ENCODE measurements at regions not wholly inside any gene's neighbourhood (a gene's known extent, or its start where the extent isn't known, plus 50 kb on each side); places are given as distances from the start of the nearest gene placed in this dataset.
A peak's percentile ranks its signal among the peaks of the same experiment; 100 is the strongest.

DNA sequence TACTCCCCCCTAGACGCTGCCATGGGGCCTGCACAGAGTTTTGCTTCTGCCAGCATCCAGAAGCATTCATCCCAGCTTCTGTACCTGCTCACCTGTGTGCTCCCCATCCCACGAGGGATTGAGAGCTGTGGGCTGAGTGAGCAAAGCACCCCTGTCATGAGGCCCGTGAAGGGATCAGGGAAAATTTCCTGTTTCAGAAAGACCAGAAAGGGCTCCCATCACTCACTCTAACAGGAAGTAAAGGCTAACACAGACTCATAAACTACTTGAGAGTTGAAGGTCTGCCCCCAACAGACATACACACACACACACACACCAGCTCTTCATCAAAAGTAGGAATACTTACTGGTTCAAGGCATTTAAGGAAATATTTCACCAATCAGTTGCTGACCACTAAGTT lies 256.5 kb upstream of the NT5E start:
- Histone ChIP-seq H3K4me3 (no peak overlapping the region), H2AFZ (no peak overlapping the region), H3F3A (ENCODE audit: insufficient read depth) (peaks cover 18% of the 10 kb centered on the region), H3K79me2 (ENCODE audit: insufficient read depth) (no peaks in the 10 kb centered on the region), H3K9me3 (ENCODE audit: low read depth) (no peaks in the 10 kb centered on the region), H3K4me2 (ENCODE audit: unreplicated experiment) (no peak overlapping the region), H3K36me3 (ENCODE audit: low read depth) (no peaks in the 10 kb centered on the region), H3K9ac (no peak overlapping the region), H4K20me1 (ENCODE audit: insufficient read depth) (no peaks in the 10 kb centered on the region), H3K9me2 (ENCODE audit: insufficient read depth) (no peaks in the 10 kb centered on the region), H3K4me1 (ENCODE audit: insufficient read depth) (peaks cover 23% of the 10 kb centered on the region), H3K27ac (no peak overlapping the region), H3K27me3 (replicated peaks; ENCODE audit: insufficient read depth) (no peaks in the 10 kb centered on the region)
- 53 to 64% methylated on average over 3 of the region's 3 CpGs for WGBS, 2 experiments (ENCODE audit: low coverage in 1 of 2, low lambda C conversion rate in 2 of 2, missing lambda C conversion rate in 2 of 2)
- in situ Hi-C loops (cut with MboI): no loop called here
- TF ChIP-seq EZH2 (IDR thresholded peaks at IDR 0.05; ENCODE audit: insufficient read depth, poor library complexity, severe bottlenecking): no peak
- no peak for TF ChIP-seq EZH2phosphoT487 (IDR thresholded peaks at IDR 0.05; ENCODE audit: insufficient read depth, low read depth)
- no peak for DNase-seq

DNA sequence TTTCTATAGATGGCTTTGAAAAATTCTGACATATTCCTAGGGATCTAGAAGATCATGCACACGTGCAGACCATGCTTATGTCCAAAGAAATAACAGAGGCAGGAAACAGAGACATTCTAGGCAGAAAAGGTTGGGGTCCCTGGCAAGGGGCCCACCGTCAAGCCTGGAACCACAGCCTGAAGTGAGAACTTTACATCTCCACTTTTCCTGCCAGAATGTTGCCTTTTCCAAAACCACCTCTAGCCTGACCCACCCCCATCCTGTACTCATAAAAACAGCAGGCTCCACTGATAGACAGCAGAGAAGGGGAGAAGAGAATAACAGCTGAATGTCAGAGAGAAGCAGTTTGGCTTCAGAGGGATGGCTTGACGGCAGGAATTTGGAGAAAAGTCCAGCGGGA lies 257.3 kb upstream of the NT5E start:
- no peak overlapping the region for H3K4me3 ChIP-seq
- H3K27ac ChIP-seq: peak overlapping the region; percentile 89

DNA sequence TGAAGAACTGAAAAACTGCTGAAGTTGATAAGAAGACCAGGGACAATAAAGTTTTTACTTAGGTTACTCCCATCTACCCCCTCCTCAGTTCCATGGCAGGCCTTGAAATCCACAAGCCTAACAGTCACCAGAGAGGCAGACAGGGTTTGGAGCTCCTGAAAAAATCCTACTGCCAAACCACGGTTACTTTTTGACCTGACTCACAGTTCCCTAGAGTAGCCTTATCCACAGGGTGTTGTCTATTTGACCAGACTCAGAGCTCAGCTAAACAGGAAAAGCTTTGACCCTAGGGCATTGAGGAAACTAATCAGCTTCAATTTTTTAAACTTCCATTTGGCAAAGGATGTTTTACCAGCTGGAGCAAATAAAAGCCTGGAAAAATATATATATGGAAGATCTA lies 257.7 kb upstream of the NT5E start:
- no peaks in the 10 kb centered on the region for H3K9me3 ChIP-seq (ENCODE audit: low read depth)
- peak overlapping the region; percentile 67 for H3K9ac ChIP-seq
- peaks cover 29% of the 10 kb centered on the region for H3K4me1 ChIP-seq (ENCODE audit: insufficient read depth)
- H3F3A ChIP-seq (ENCODE audit: insufficient read depth): peaks cover 19% of the 10 kb centered on the region
- WGBS, 2 experiments (ENCODE audit: low coverage in 1 of 2, low lambda C conversion rate in 2 of 2, missing lambda C conversion rate in 2 of 2): 0% methylated on average over 1 of the region's 1 CpG
- no peaks in the 10 kb centered on the region for H4K20me1 ChIP-seq (ENCODE audit: insufficient read depth)
- peak overlapping the region; percentile 89 for H3K27ac ChIP-seq
- H3K9me2 ChIP-seq (ENCODE audit: insufficient read depth): no peaks in the 10 kb centered on the region
- H3K36me3 ChIP-seq (ENCODE audit: low read depth): no peaks in the 10 kb centered on the region
- H3K4me3 ChIP-seq: peak overlapping the region; percentile 39
- no peak for TF ChIP-seq EZH2 (IDR thresholded peaks at IDR 0.05; ENCODE audit: insufficient read depth, poor library complexity, severe bottlenecking)
- TF ChIP-seq EZH2phosphoT487 (IDR thresholded peaks at IDR 0.05; ENCODE audit: insufficient read depth, low read depth): no peak
- peak; percentile 85 for DNase-seq
- peak overlapping the region; percentile 75 for H3K4me2 ChIP-seq (ENCODE audit: unreplicated experiment)
- H2AFZ ChIP-seq: peak overlapping the region; percentile 36
- H3K27me3 ChIP-seq (replicated peaks; ENCODE audit: insufficient read depth): no peaks in the 10 kb centered on the region
- no peaks in the 10 kb centered on the region for H3K79me2 ChIP-seq (ENCODE audit: insufficient read depth)
- in situ Hi-C loops (cut with MboI): no loop called here

More for the DNA sequence above, 257.3 kb upstream of the NT5E start:
- H3K4me1 ChIP-seq (ENCODE audit: insufficient read depth): peaks cover 25% of the 10 kb centered on the region
- no peaks in the 10 kb centered on the region for H3K9me2 ChIP-seq (ENCODE audit: insufficient read depth)
- no peak for DNase-seq
- H3K36me3 ChIP-seq (ENCODE audit: low read depth): no peaks in the 10 kb centered on the region
- no peaks in the 10 kb centered on the region for H3K27me3 ChIP-seq (replicated peaks; ENCODE audit: insufficient read depth)
- H2AFZ ChIP-seq: no peak overlapping the region
- H3K4me2 ChIP-seq (ENCODE audit: unreplicated experiment): peak overlapping the region; percentile 75
- TF ChIP-seq EZH2phosphoT487 (IDR thresholded peaks at IDR 0.05; ENCODE audit: insufficient read depth, low read depth): no peak
- TF ChIP-seq EZH2 (IDR thresholded peaks at IDR 0.05; ENCODE audit: insufficient read depth, poor library complexity, severe bottlenecking): no peak
- H3K9me3 ChIP-seq (ENCODE audit: low read depth): no peaks in the 10 kb centered on the region
- 59 to 66% methylated on average over 4 of the region's 4 CpGs for WGBS, 2 experiments (ENCODE audit: low coverage in 1 of 2, low lambda C conversion rate in 2 of 2, missing lambda C conversion rate in 2 of 2)
- peaks cover 18% of the 10 kb centered on the region for H3F3A ChIP-seq (ENCODE audit: insufficient read depth)
- H3K79me2 ChIP-seq (ENCODE audit: insufficient read depth): no peaks in the 10 kb centered on the region
- in situ Hi-C loops (cut with MboI): no loop called here
- no peaks in the 10 kb centered on the region for H4K20me1 ChIP-seq (ENCODE audit: insufficient read depth)
- H3K9ac ChIP-seq: peak overlapping the region; percentile 67; the same call in 1 of the 2 replicates

DNA sequence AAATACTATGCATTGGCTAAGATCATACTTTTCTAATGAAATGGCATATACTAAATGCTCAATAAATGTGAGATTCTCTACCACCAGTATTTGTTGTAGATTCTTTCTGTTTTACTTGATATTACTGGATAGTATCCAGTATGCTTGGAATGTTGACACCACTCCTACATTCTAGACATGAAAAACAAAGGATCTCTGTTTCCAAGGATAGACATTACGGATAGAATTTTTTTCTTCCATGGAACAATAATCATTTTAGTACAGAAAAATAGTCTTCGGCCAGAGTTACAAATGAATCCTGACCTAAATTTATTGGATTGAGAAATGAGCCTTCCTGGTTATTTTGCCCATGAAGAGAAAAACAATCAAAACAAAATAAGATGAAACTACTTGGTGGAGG lies 258.2 kb upstream of the NT5E start:
- Histone ChIP-seq H3F3A (ENCODE audit: insufficient read depth) (peaks cover 25% of the 10 kb centered on the region), H4K20me1 (ENCODE audit: insufficient read depth) (no peaks in the 10 kb centered on the region), H3K79me2 (ENCODE audit: insufficient read depth) (no peaks in the 10 kb centered on the region), H3K4me1 (ENCODE audit: insufficient read depth) (peaks cover 34% of the 10 kb centered on the region), H3K4me2 (ENCODE audit: unreplicated experiment) (peak overlapping the region; percentile 75), H3K9me2 (ENCODE audit: insufficient read depth) (no peaks in the 10 kb centered on the region), H3K27ac (peak overlapping the region; percentile 89), H3K4me3 (peak overlapping the region; percentile 39), H3K9me3 (ENCODE audit: low read depth) (no peaks in the 10 kb centered on the region), H2AFZ (peak overlapping the region; percentile 36), H3K9ac (peak overlapping the region; percentile 67), H3K27me3 (replicated peaks; ENCODE audit: insufficient read depth) (no peaks in the 10 kb centered on the region), H3K36me3 (ENCODE audit: low read depth) (no peaks in the 10 kb centered on the region)
- TF ChIP-seq EZH2phosphoT487 (IDR thresholded peaks at IDR 0.05; ENCODE audit: insufficient read depth, low read depth) (no peak), EZH2 (IDR thresholded peaks at IDR 0.05; ENCODE audit: insufficient read depth, poor library complexity, severe bottlenecking) (no peak)
- in situ Hi-C loops (cut with MboI): no loop called here
- 5 to 16% methylated on average over 2 of the region's 2 CpGs for whole genome bisulfite sequencing, 2 experiments (ENCODE audit: low coverage in 1 of 2, low lambda C conversion rate in 2 of 2, missing lambda C conversion rate in 2 of 2)
- DNase-seq: peak; percentile 60
